Stimulated activated CD4-positive, alpha-beta T cell treated with anti-CD3 and anti-CD28 coated beads, TNF-alpha, amount 100 ng/mL, for 4 hours (primary cell): ENCODE measurements at regions not wholly inside any gene's neighbourhood (a gene's known extent, or its start where the extent isn't known, plus 50 kb on each side); places are given as distances from the start of the nearest gene placed in this dataset.

Experiments used
- DNase-seq, 3 experiments: peaks; one replicate each; pipeline ENCODE4 v3.0.0-alpha.2; 2020; ENCODE audit warnings: low read depth in 3 of 3

- no peak for DNase-seq
Measured at GRCh38 chr4:67122029-67122428, 423.3 kb downstream of the CENPC start.

DNA sequence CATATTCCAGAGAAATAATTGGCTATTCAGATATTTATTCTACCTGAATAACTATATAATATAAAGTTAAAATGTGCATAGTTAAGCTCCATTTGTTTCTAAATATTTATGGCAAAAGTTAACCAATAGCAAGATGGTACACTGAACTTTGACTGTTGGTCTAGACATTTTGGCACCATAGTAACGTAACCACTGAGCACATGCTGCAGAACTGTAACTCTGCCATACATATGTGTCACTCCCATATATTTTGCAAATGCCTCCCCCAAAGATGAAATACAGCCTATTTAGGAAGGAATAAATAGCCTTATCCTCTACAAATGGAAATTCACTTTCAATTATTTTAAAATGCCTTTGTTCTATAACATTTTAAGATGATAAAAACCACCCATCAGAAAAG lies 424.9 kb downstream of the CENPC start:
- no peak for DNase-seq

GRCh38 chr4:67109276-67109675 lies 436.0 kb downstream of the CENPC start:
- DNase-seq, result no peak

DNA sequence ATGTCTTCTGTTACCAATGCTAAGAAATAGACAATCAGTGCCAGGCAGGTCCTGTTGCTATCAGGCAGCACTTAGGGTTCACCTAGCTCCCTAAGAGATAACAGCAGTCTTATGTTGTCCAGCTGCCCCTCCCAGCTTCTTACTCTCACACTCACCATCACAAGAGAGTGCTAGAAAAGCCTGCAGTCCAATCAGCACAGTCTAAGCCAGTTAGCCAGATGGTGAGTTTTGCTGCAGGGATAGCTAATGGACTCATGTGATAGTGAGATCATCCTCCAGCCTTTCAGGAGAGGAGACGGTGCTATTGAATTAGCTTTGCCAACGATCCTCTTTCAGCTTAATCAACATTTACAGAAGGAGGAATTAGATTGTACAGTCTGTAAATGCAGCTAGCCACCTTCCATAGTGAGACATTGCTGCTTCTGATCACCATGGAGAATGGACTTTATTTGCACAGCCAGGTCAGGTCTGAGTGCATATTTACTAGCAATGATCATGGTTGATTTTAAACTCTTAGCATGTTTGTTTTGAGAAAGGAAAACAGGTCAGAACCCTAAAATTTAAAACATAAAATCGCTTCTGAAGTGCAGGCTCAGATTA lies 438.3 kb downstream of the CENPC start:
- no peak for DNase-seq

DNA sequence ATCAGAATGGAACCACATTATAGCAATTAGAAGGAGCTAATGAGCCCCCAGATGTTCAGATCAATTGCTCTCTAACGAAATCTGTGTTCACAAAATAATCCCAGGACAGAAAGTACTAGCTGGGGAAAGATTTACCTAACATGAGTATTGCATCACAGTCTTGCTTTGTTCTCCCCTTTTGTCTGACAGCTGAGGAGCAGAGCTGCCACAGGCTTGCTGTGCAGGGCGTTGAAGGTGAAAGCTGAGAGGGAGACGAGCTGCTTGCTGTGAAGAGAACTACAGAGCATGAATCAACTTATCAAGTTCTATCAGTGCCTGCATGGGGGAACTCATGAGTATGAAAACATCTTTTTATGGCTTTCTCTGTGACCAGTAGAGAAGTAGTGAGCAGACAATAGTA lies 441.2 kb downstream of the CENPC start:
- no peak for DNase-seq

GRCh38 chr4:67103001-67103747 lies 442.1 kb downstream of the CENPC start:
- DNase-seq, result no peak

DNA sequence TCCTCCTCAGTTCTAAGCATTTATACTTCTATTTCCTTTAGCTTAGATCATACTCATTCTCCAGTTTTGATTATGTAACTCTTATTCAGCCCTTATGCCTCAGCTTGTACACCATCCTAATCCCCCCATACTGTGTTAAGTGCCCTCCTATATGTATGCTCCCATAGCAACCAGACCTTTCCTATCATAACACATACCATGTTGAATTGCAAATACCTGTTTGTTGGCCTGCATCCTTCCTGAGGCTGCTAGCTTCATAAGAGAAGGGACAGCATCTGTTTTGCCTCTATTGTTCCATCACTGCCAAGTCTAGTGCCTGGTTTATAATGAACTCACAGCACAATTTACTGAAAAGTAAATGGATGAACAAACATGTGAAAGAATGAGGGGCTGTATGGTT lies 443.7 kb downstream of the CENPC start:
- DNase-seq, result no peak

- DNase-seq, result no peak
Measured at GRCh38 chr4:67092351-67092750, 453.0 kb downstream of the CENPC start.

- no peak for DNase-seq
Measured at GRCh38 chr4:67091673-67092072, 453.6 kb downstream of the CENPC start.

DNA sequence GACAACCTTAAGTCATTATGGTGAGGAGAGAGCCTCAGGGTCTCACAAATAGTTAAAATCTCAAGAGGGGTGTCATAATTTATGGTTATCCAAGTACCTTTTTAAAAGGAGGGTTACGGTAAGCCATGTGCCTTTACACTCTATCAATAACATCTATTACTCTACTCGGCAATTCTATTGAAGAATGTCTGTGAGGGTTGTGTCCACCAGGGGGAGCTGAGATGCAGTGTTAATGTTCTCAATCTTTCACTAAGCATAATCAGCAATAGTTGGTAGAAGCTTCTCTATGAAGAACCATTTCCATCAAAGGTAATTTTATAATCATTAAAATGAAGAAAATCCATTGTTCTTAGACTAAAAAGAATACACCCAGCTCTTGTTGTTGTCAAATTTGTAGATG lies 457.4 kb downstream of the CENPC start:
- DNase-seq, result peak in 1 of 3 experiments; percentile 5

- DNase-seq, result no peak
Measured at GRCh38 chr4:67084783-67085182, 460.5 kb downstream of the CENPC start.

DNA sequence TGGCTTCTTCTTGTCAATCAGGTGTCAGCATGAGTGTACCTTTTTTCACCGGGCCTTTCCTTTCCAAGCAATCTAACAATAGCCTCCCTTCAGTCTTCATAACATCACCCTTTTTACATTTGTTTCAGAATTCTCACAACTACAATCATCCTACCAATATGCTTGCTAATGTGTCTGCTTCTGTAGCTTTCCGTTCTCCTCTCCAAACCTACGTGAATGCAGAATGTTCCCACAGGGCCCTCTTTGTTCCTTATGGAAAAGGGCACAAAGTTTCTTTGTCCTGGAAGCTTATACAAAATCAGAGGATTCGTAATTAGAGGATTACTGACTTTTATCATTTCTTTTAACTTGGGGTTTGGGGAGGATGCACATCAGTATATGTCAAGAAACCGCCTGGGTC lies 461.8 kb downstream of the CENPC start:
- no peak for DNase-seq

GRCh38 chr4:67082746-67083145 lies 462.6 kb downstream of the CENPC start:
- no peak for DNase-seq

DNA sequence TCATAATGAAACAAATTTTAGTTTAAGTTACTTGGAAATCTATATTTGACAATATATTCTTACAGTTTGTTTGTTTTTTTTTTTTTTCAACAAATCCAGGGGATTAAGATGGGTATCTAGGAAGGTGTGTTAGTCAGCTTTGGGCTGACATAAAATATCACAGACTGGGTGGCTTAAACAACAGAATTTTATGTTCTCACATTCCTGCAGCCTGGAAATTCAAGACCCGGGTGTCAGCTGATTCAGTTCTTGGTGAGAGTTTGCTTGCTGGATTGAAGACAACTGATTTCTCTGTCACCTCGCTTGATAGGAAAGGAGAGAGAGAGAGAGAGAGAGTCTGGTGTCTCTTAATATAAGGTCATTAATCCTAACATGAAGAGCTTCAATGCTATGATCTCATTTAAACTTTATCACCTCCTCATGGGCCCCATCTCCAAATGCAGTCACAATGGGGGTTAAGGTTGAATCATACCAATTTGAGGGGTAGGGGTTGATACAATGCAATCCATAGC lies 465.2 kb downstream of the CENPC start:
- no peak for DNase-seq

- DNase-seq, result no peak
Measured at GRCh38 chr4:67071641-67072040, 473.7 kb downstream of the CENPC start.

DNA sequence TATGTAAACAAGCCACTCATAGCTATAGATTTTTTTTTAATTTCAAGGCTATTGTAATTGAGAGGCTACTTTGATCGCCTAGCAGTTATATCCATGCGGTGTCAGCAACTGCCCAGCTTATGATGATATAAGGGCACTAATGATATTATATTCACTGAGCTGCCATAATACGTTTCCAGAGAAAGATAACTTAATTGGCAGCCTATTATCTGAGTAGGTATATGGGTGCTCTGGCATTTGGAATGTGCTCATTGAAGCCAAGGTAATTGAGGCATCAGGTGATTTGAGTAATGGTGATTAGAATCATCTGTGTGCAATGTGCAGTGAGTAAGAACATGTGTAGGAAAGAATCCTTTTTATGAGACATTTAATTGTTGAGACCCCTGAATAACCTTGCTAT lies 490.0 kb downstream of the CENPC start:
- no peak for DNase-seq

DNA sequence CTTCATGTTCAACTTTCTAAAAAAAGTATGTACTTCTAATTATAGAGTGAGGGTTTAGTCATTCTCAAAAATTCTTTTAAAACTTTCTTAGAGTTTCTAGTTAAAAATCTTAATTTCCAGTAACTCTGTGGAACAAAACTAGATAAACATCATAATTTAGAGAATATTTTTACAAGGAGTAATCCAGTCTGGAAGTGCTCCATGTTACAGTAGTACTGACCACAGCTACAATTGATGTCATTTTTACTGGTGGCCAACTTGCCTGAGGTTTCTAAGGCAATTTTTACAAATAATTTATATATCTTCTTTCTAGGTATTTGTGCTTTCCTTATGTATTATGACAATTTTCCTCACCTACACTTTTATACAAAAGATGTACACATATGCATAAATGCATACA lies 490.4 kb downstream of the CENPC start:
- no peak for DNase-seq

DNA sequence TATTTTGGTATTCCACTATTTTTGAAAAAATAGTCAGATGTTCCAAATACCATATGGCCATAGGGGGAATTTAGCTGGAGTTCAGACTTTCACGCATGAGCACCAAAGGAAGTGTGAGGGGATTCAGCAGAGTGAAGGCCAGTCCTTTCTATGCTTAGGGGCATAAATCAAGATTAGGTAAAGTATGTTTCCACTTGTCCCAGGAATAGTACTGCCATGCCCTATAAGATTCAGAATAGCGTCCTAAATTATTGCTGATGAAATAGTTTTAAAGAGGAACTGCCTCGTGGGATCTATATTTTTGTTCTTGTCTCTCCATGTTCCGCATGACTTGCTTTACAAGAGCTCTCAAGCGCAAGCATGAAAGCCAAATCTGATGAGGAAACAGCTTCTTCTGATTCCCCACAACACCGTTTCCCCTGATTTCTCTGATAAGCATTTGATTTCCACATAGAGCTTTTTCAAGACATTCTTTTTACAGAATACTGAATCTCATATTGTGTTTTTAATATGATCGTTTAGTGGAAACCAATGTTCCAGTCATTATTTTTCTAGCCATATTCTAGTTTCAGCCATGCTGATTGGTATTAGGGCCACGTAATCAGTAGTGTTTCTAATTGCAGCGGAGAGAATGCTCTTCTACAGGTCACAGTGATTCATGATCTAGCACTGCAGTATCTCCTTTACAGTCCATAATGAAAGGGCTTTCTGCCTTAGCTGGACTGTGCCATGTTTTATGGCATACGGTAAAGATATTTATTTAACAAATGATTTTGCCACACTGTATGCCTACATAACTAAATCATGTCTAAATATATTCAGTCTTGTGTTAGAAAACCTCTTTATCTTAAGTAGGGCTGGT lies 492.3 kb downstream of the CENPC start:
- no peak for DNase-seq

- no peak for DNase-seq
Measured at GRCh38 chr4:67051000-67051789, 494.1 kb downstream of the CENPC start.

GRCh38 chr4:67049446-67049845 lies 495.9 kb downstream of the CENPC start:
- DNase-seq, result no peak

- DNase-seq, result no peak
Measured at GRCh38 chr4:67048530-67048929, 496.8 kb downstream of the CENPC start.

DNA sequence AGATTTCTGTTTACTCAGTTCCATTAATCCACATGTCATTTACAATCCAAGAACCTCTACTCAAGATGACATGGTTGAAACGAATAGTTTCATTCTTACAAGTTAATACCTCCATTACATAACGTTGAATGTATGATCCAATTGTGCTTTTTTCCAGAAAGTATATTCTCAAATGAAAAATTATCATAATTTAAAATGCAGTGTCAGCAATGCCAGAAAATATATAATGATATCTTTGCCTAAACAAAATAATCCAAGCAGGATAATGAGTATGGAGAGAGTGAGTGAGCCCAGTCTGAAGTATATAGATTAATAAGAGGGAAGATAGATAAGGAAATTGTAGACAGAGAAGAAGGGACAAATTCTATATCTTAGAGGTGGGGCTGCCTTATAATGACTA lies 505.0 kb downstream of the CENPC start:
- DNase-seq, result no peak
